GM12878 (cell line): ENCODE measurements at regions not wholly inside any gene's neighbourhood (a gene's known extent, or its start where the extent isn't known, plus 50 kb on each side); places are given as distances from the start of the nearest gene placed in this dataset.

ENCODE experiments used
- ATAC-seq: fragments of 200-7000 bp; cut with Tn5 transposase; 3 replicates; pipeline ENCODE4 v1.9.1; 2020; ENCODE audit warnings: mild to moderate bottlenecking, moderate library complexity
- BruUV-seq: library from RNA; stranded (reverse); fragments of 400-500 nt; replicated peaks from 2 replicates; lab custom pipeline; 2021; lab: Mats Ljungman, UMichigan
- CTCF ChIA-PET: fragments of 300-600 bp; sonication (Branson Sonifier 250); formaldehyde crosslinking; extraction: SDS; loops from one replicate; lab custom pipeline; 2021; ENCODE audit warnings: inconsistent platforms; lab: Yijun Ruan, JAX
- POLR2A ChIA-PET: fragments of 350-600 bp; formaldehyde crosslinking; extraction: SDS; loops from one replicate; lab custom pipeline; 2021; ENCODE audit warnings: inconsistent platforms; lab: Charles Lee
- RAD21 ChIA-PET: fragments of 300-600 bp; sonication (Branson Sonifier 250); formaldehyde crosslinking; loops from one replicate; lab custom pipeline; 2023; ENCODE audit warnings: antibody characterized with exemption; ENCODE audit not compliant: unreplicated experiment; lab: Charles Lee
- SMC1A ChIA-PET: fragments of 300-600 bp; sonication (Branson Sonifier 250); formaldehyde crosslinking; loops from one replicate; lab custom pipeline; 2023; ENCODE audit not compliant: unreplicated experiment, uncharacterized antibody; lab: Charles Lee
- DNase-seq: peaks from one replicate; pipeline ENCODE4 v3.0.0-alpha.2; 2011; ENCODE audit warnings: low read depth, low spot score
- FAIRE-seq: peaks from 3 replicates; lab custom pipeline; 2011; peaks lifted over from hg19 to GRCh38; lab: Jason Lieb, UNC
- H2AFZ ChIP-seq: 2 replicates; pipeline ENCODE4 v1.6.0; 2011; ENCODE audit warnings: low read depth, low read length, control low read depth; ENCODE audit not compliant: control insufficient read depth
- H3K27ac ChIP-seq: 2 replicates; pipeline ENCODE4 v1.5.1; 2011; ENCODE audit warnings: control low read depth; ENCODE audit not compliant: control insufficient read depth, insufficient read depth
- H3K27me3 ChIP-seq, 2 experiments: replicated peaks in 1 of 2; 2 replicates each; pipeline versions ENCODE4 v1.6.0 to v1.6.1; 2011; ENCODE audit warnings: low read length in 1 of 2; ENCODE audit not compliant: control insufficient read depth in 2 of 2, insufficient read depth in 2 of 2
- H3K36me3 ChIP-seq, 2 experiments: 2 replicates each; pipeline ENCODE4 v1.5.1; 2011; ENCODE audit warnings: low read length in 1 of 2; ENCODE audit not compliant: control insufficient read depth in 2 of 2, insufficient read depth in 2 of 2
- H3K4me1 ChIP-seq: 2 replicates; pipeline ENCODE4 v1.6.1; 2011; ENCODE audit warnings: mild to moderate bottlenecking, low read length, moderate library complexity, mixed read lengths; ENCODE audit not compliant: control insufficient read depth, insufficient read depth
- H3K4me2 ChIP-seq: 2 replicates; pipeline ENCODE4 v1.6.0; 2011; ENCODE audit warnings: control low read depth; ENCODE audit not compliant: control insufficient read depth, insufficient read depth
- H3K4me3 ChIP-seq: fragments of 200-600 bp; sonication (generic); 2 replicates; pipeline ENCODE4 v1.5.1; 2016
- H3K79me2 ChIP-seq: 2 replicates; pipeline ENCODE4 v1.6.0; 2011; ENCODE audit warnings: low read length; ENCODE audit not compliant: control insufficient read depth, insufficient read depth
- H3K9ac ChIP-seq: 2 replicates; pipeline ENCODE4 v1.8.0; 2011; ENCODE audit warnings: low read length, control low read depth, mixed read lengths; ENCODE audit not compliant: control insufficient read depth, insufficient read depth
- H3K9me3 ChIP-seq: replicated peaks from 3 replicates; pipeline ENCODE4 v1.5.1; 2011; ENCODE audit warnings: mild to moderate bottlenecking, low read length; ENCODE audit not compliant: control insufficient read depth, insufficient read depth
- H4K20me1 ChIP-seq: 2 replicates; pipeline ENCODE4 v1.6.0; 2011; ENCODE audit not compliant: control insufficient read depth, insufficient read depth
- ETV6 ChIP-seq, 2 experiments: fragments of 450-650 bp in 1 of 2; IDR thresholded peaks in 1 of 2; conservative IDR thresholded peaks in 1 of 2; 2 replicates each; pipeline ENCODE4 v1.6.1; 2014; ENCODE audit warnings: antibody characterized with exemption in 1 of 2, borderline replicate concordance in 1 of 2, low read depth in 1 of 2, mild to moderate bottlenecking in 1 of 2, moderate library complexity in 1 of 2
- MYB ChIP-seq: fragments of 150-350 bp; IDR thresholded peaks from 2 replicates; pipeline ENCODE4 v1.6.1; 2014; ENCODE audit warnings: mild to moderate bottlenecking, low read depth, low read length, borderline replicate concordance
- NBN ChIP-seq: fragments of 450-650 bp; IDR thresholded peaks from 2 replicates; pipeline ENCODE4 v1.6.1; 2016
- SIX5 ChIP-seq: IDR thresholded peaks from 2 replicates; pipeline ENCODE4 v1.6.1; 2011; ENCODE audit warnings: mild to moderate bottlenecking, low read depth, low read length, moderate library complexity; ENCODE audit not compliant: severe bottlenecking
- SP1 ChIP-seq: IDR thresholded peaks from one replicate; pipeline ENCODE4 v1.6.1; 2011; ENCODE audit warnings: low read depth, low read length
- STAT3 ChIP-seq: IDR thresholded peaks from 2 replicates; pipeline ENCODE4 v1.6.1; 2011; ENCODE audit warnings: low read depth, low read length, improper control_type of control experiment
- in situ Hi-C: fragments of 300-500 bp; cut with MboI; formaldehyde crosslinking; loops from 9 replicates; pipeline ENCODE4 v1.14.3; 2018; ENCODE audit warnings: mixed read lengths
- intact Hi-C: fragments of 100-400 bp; cut with micrococcal nuclease; formaldehyde crosslinking; loops from one replicate; pipeline ENCODE4 v1.14.2; 2022; ENCODE audit not compliant: unreplicated experiment
- TF ChIP-seq, protein P1 (sequence below): fragments of 450-650 bp; IDR thresholded peaks from 2 replicates; pipeline ENCODE4 v1.6.1; 2017; ENCODE audit warnings: antibody characterized with exemption, mild to moderate bottlenecking, moderate library complexity

DNA sequence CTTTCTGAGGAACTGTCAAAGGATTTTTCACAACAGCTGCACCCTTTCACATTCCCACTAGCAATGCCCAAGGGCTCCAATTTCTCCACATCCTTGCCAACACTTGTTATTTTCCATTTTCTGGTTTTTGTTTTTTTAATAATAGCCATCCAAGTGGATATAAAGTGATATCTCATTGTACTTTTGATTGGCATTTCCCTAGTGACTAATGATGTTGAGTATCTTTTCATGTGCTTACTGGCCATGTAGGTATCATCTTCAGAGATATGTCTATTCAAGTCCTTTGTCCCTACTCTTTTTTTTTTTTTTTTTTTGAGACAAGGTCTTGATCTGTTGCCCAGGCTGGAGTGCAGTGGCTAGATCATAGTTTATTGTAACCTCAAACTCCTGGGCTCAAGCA is 115.8 kb upstream of the HAND1 start:
- intact Hi-C loops (no loop called here), in situ Hi-C loops (no loop called here)
- no peak for FAIRE-seq
- Histone ChIP-seq H4K20me1 (no peaks in the 10 kb centered on the region), H3K27ac (no peak overlapping the region), H3K27me3 (no peaks in the 10 kb centered on the region; a peak in 1 of 4 replicates), H3K9ac (no peak overlapping the region), H3K4me1 (no peaks in the 10 kb centered on the region), H2AFZ (no peak overlapping the region), H3K9me3 (no peaks in the 10 kb centered on the region), H3K4me2 (no peak overlapping the region), H3K79me2 (no peaks in the 10 kb centered on the region), H3K4me3 (no peak overlapping the region), H3K36me3 (no peaks in the 10 kb centered on the region)
- CTCF ChIA-PET, result no interaction called here
- no peak for ATAC-seq
- RAD21 ChIA-PET, result no interaction called here
- BruUV-seq, result no TSS peak
- DNase-seq, result no peak
- TF ChIP-seq SIX5, result no peak
- TF ChIP-seq, protein P1, sequence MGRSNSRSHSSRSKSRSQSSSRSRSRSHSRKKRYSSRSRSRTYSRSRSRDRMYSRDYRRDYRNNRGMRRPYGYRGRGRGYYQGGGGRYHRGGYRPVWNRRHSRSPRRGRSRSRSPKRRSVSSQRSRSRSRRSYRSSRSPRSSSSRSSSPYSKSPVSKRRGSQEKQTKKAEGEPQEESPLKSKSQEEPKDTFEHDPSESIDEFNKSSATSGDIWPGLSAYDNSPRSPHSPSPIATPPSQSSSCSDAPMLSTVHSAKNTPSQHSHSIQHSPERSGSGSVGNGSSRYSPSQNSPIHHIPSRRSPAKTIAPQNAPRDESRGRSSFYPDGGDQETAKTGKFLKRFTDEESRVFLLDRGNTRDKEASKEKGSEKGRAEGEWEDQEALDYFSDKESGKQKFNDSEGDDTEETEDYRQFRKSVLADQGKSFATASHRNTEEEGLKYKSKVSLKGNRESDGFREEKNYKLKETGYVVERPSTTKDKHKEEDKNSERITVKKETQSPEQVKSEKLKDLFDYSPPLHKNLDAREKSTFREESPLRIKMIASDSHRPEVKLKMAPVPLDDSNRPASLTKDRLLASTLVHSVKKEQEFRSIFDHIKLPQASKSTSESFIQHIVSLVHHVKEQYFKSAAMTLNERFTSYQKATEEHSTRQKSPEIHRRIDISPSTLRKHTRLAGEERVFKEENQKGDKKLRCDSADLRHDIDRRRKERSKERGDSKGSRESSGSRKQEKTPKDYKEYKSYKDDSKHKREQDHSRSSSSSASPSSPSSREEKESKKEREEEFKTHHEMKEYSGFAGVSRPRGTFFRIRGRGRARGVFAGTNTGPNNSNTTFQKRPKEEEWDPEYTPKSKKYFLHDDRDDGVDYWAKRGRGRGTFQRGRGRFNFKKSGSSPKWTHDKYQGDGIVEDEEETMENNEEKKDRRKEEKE, result no peak
- TF ChIP-seq MYB, result no peak
- TF ChIP-seq ETV6 (conservative IDR thresholded peaks at IDR 0.05 in 1 of 2, IDR thresholded peaks at IDR 0.05 in 1 of 2; ENCODE audit: borderline replicate concordance in 1 of 2, low read depth in 1 of 2), result no peak
- no peak for TF ChIP-seq STAT3
- TF ChIP-seq SP1, result no peak
- no peak for TF ChIP-seq NBN
- POLR2A ChIA-PET, result no interaction called here
- SMC1A ChIA-PET, result no interaction called here
